ENCODE measurements at regions not wholly inside any gene's neighbourhood (a gene's known extent, or its start where the extent isn't known, plus 50 kb on each side); places are given as distances from the start of the nearest gene placed in this dataset.
"Not testable (repeated sequence)": the region's sequence is repeated elsewhere in the genome, so short reads cannot be mapped to it uniquely, and the experiment has no call there.

DNA sequence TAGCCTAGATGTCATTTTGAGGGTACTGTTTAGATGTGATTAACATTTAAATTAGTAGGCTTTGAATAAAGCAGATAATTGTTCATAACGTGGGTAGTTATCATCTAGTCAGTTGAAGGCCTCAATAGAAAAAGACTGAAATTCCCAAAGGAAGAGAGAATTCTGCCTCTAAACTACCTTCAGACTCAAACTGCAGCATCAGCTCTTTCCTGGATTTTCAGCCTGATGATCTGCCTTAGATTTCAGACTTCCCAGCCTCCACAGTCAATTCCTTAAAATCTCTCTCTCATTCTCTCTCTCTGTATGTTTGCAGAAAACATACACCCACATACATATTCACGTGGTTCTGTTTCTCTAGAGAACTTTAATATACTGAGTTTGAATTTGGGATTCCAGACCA is 58.0 kb upstream of the MBNL1 start:
- intact Hi-C loops (cut with DNase I), result no loop called here
- H3K27me3 ChIP-seq, result no peaks in the 10 kb centered on the region
- H3K27ac ChIP-seq, result peak overlapping the region in 3 of 4 donors; percentile 54 to 87 (median 73)
- H3K36me3 ChIP-seq, result no peaks in the 10 kb centered on the region
- 86 to 87% methylated on average over 2 of the region's 2 CpGs for WGBS, 2 donors
- no peak for DNase-seq
- H3K4me1 ChIP-seq, result peaks cover 0 to 60% (median 32%) of the 10 kb centered on the region in 4 donors
- H3K4me3 ChIP-seq, result no peak overlapping the region
- TF ChIP-seq EP300 (IDR thresholded peaks at IDR 0.05), result no peak
- H3K9me3 ChIP-seq, result no peaks in the 10 kb centered on the region

DNA sequence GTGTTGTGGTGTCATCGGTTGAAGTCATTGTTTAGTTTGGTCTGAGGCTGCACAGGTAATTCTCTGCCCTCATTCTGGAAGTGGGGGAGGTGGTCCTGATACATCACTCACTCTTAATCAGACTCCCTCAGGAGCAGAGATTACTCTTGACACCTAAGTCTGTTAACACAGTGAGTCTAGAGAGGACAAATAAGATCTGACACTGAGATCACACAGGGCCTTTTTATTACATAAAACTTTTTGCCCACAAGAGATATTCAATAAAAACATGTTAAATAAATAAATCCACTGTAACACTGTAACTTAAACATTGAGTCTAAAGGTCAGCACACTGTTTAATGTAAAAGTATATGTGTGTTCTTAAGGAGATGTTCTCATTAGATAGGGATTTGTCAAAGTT is 57.1 kb upstream of the MBNL1 start:
- Histone ChIP-seq H3K27ac (peak overlapping the region in 3 of 4 donors; percentile 54 to 87 (median 73)), H3K9me3 (no peaks in the 10 kb centered on the region), H3K36me3 (no peaks in the 10 kb centered on the region), H3K4me1 (peaks cover 0 to 60% (median 24%) of the 10 kb centered on the region in 4 donors), H3K27me3 (no peaks in the 10 kb centered on the region), H3K4me3 (no peak overlapping the region)
- 22 to 55% methylated on average over 1 of the region's 1 CpG for WGBS, 2 donors
- DNase-seq, result no peak
- intact Hi-C loops (cut with DNase I), result no loop called here
- TF ChIP-seq POLR2A (IDR thresholded peaks at IDR 0.05) (no peak), EP300 (IDR thresholded peaks at IDR 0.05) (no peak), POLR2AphosphoS5 (IDR thresholded peaks at IDR 0.05) (no peak)
- TF ChIP-seq, protein P1, sequence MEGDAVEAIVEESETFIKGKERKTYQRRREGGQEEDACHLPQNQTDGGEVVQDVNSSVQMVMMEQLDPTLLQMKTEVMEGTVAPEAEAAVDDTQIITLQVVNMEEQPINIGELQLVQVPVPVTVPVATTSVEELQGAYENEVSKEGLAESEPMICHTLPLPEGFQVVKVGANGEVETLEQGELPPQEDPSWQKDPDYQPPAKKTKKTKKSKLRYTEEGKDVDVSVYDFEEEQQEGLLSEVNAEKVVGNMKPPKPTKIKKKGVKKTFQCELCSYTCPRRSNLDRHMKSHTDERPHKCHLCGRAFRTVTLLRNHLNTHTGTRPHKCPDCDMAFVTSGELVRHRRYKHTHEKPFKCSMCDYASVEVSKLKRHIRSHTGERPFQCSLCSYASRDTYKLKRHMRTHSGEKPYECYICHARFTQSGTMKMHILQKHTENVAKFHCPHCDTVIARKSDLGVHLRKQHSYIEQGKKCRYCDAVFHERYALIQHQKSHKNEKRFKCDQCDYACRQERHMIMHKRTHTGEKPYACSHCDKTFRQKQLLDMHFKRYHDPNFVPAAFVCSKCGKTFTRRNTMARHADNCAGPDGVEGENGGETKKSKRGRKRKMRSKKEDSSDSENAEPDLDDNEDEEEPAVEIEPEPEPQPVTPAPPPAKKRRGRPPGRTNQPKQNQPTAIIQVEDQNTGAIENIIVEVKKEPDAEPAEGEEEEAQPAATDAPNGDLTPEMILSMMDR (IDR thresholded peaks at IDR 0.05), result no peak

DNA sequence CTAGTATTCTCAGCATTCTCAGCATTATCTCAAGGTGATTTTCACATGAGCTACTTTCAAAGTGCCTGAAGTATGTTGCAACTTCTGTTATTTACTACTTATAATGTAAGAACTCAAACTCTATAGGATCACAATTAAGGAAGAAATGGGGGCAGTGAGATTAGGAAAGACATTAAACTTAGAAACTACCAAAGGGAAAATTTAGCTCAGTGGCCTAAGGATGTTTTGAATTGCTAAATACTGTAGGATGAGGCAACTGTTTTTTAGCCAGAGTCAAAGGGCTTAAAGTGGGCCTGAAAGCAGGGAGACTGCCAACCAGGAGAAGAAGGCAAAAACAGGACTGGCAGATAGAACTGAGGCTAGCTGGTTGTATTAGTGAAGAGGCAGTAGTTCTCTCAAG is 55.5 kb upstream of the MBNL1 start:
- no peaks in the 10 kb centered on the region for H3K9me3 ChIP-seq
- H3K27me3 ChIP-seq, result no peaks in the 10 kb centered on the region
- DNase-seq, result no peak
- no peaks in the 10 kb centered on the region for H3K36me3 ChIP-seq
- H3K27ac ChIP-seq, result peak overlapping the region; percentile 49 to 87 (median 64)
- intact Hi-C loops (cut with DNase I), result no loop called here
- H3K4me1 ChIP-seq, result peaks cover 0 to 56% (median 23%) of the 10 kb centered on the region in 4 donors
- TF ChIP-seq, protein P1 (IDR thresholded peaks at IDR 0.05), result no peak
- TF ChIP-seq EP300 (IDR thresholded peaks at IDR 0.05) (no peak), POLR2AphosphoS5 (IDR thresholded peaks at IDR 0.05) (no peak), POLR2A (IDR thresholded peaks at IDR 0.05) (no peak)
- no peak overlapping the region for H3K4me3 ChIP-seq

DNA sequence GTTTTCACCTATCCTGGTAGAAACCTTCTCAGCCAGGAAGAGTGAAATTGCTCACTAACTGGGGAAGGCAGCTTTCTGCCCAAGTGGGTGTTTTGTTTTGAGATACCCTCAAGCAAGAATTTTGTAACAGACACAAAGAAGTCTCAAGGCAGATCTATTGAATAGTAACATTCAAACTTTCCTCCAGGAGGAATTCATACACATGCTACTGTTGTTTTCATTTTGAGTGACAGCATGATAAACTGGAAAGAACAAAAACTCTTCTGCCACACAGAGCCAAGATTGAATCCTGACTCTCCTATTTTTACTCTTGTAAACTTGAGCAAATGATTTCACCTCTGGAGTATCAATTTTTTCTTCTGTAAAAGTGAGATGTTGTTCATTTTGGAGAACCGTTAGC is 54.8 kb upstream of the MBNL1 start:
- DNase-seq, result no peak
- Histone ChIP-seq H3K27ac (peak overlapping the region; percentile 49 to 87 (median 64)), H3K36me3 (no peaks in the 10 kb centered on the region), H3K27me3 (no peaks in the 10 kb centered on the region), H3K4me3 (no peak overlapping the region), H3K4me1 (peaks cover 0 to 59% (median 24%) of the 10 kb centered on the region in 4 donors), H3K9me3 (no peaks in the 10 kb centered on the region)
- no peak for TF ChIP-seq POLR2A (IDR thresholded peaks at IDR 0.05)
- TF ChIP-seq, protein P1 (IDR thresholded peaks at IDR 0.05), result no peak
- no peak for TF ChIP-seq POLR2AphosphoS5 (IDR thresholded peaks at IDR 0.05)
- no peak for TF ChIP-seq EP300 (IDR thresholded peaks at IDR 0.05)
- WGBS, 2 donors, result 91% methylated on average over 1 of the region's 1 CpG
- intact Hi-C loops (cut with DNase I), result no loop called here

DNA sequence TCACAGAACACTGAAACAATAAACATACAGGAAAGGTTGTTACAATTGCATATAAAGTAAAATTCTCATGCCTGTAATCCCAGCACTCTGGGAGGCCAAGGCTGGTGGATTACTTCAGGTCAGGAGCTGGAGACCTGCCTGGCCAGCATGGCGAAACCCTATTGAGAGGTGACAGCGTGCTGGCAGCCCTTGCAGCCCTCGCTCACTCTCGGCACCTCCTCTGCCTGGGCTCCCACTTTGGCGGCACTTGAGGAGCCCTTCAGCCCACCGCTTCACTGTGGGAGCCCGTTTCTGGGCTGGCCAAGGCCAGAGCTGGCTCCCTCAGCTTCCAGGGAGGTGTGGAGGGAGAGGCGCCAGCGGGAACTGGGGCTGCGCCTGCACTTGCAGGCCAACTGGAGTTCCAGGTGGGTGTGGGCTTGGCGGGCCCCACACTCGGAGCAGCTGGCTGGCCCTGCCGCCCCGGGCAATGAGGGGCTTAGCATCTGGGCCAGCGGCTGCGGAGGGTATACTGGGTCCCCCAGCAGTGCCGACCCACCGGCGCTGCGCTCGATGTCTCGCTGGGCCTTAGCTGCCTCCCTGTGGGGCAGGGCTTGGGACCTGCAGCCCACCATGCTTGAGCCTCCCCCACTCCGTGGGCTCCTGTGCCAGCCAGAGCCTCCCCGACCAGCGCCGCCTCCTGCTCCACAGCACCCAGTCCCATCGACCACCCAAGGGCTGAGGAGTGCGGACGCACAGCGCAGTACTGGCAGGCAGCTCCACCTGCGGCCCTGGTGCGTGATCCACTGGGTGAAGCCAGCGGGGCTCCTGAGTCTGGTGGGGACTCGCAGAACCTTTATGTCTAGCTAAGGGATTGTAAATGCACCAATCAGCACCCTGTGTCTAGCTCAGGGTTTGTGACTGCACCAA is 51.5 kb upstream of the MBNL1 start:
- H3K9me3 ChIP-seq; H3K4me3 ChIP-seq; H3K36me3 ChIP-seq; H3K27me3 ChIP-seq; intact Hi-C loops (cut with DNase I); DNase-seq: not testable (repeated sequence)
- WGBS, 2 donors, result 95 to 97% methylated on average over 34 of the region's 34 CpGs
- Histone ChIP-seq H3K4me1 (peaks cover 0 to 70% (median 39%) of the 10 kb centered on the region in 4 donors), H3K27ac (peak overlapping the region; percentile 59 to 85 (median 80))
